GM12878 (cell line): ENCODE measurements at regions not wholly inside any gene's neighbourhood (a gene's known extent, or its start where the extent isn't known, plus 50 kb on each side); places are given as distances from the start of the nearest gene placed in this dataset.

Source experiments
- ATAC-seq: fragments of 200-7000 bp; cut with Tn5 transposase; 3 replicates; pipeline ENCODE4 v1.9.1; 2020; ENCODE audit warnings: mild to moderate bottlenecking, moderate library complexity
- BruUV-seq: library from RNA; stranded (reverse); fragments of 400-500 nt; replicated peaks from 2 replicates; lab custom pipeline; 2021; lab: Mats Ljungman, UMichigan
- CTCF ChIA-PET: fragments of 300-600 bp; sonication (Branson Sonifier 250); formaldehyde crosslinking; extraction: SDS; loops from one replicate; lab custom pipeline; 2021; ENCODE audit warnings: inconsistent platforms; lab: Yijun Ruan, JAX
- POLR2A ChIA-PET: fragments of 350-600 bp; formaldehyde crosslinking; extraction: SDS; loops from one replicate; lab custom pipeline; 2021; ENCODE audit warnings: inconsistent platforms; lab: Charles Lee
- RAD21 ChIA-PET: fragments of 300-600 bp; sonication (Branson Sonifier 250); formaldehyde crosslinking; loops from one replicate; lab custom pipeline; 2023; ENCODE audit warnings: antibody characterized with exemption; ENCODE audit not compliant: unreplicated experiment; lab: Charles Lee
- SMC1A ChIA-PET: fragments of 300-600 bp; sonication (Branson Sonifier 250); formaldehyde crosslinking; loops from one replicate; lab custom pipeline; 2023; ENCODE audit not compliant: unreplicated experiment, uncharacterized antibody; lab: Charles Lee
- DNase-seq: peaks from one replicate; pipeline ENCODE4 v3.0.0-alpha.2; 2011; ENCODE audit warnings: low read depth, low spot score
- FAIRE-seq: peaks from 3 replicates; lab custom pipeline; 2011; peaks lifted over from hg19 to GRCh38; lab: Jason Lieb, UNC
- H2AFZ ChIP-seq: 2 replicates; pipeline ENCODE4 v1.6.0; 2011; ENCODE audit warnings: low read depth, low read length, control low read depth; ENCODE audit not compliant: control insufficient read depth
- H3K27ac ChIP-seq: 2 replicates; pipeline ENCODE4 v1.5.1; 2011; ENCODE audit warnings: control low read depth; ENCODE audit not compliant: control insufficient read depth, insufficient read depth
- H3K27me3 ChIP-seq, 2 experiments: replicated peaks in 1 of 2; 2 replicates each; pipeline versions ENCODE4 v1.6.0 to v1.6.1; 2011; ENCODE audit warnings: low read length in 1 of 2; ENCODE audit not compliant: control insufficient read depth in 2 of 2, insufficient read depth in 2 of 2
- H3K36me3 ChIP-seq, 2 experiments: 2 replicates each; pipeline ENCODE4 v1.5.1; 2011; ENCODE audit warnings: low read length in 1 of 2; ENCODE audit not compliant: control insufficient read depth in 2 of 2, insufficient read depth in 2 of 2
- H3K4me1 ChIP-seq: 2 replicates; pipeline ENCODE4 v1.6.1; 2011; ENCODE audit warnings: mild to moderate bottlenecking, low read length, moderate library complexity, mixed read lengths; ENCODE audit not compliant: control insufficient read depth, insufficient read depth
- H3K4me2 ChIP-seq: 2 replicates; pipeline ENCODE4 v1.6.0; 2011; ENCODE audit warnings: control low read depth; ENCODE audit not compliant: control insufficient read depth, insufficient read depth
- H3K4me3 ChIP-seq: fragments of 200-600 bp; sonication (generic); 2 replicates; pipeline ENCODE4 v1.5.1; 2016
- H3K79me2 ChIP-seq: 2 replicates; pipeline ENCODE4 v1.6.0; 2011; ENCODE audit warnings: low read length; ENCODE audit not compliant: control insufficient read depth, insufficient read depth
- H3K9ac ChIP-seq: 2 replicates; pipeline ENCODE4 v1.8.0; 2011; ENCODE audit warnings: low read length, control low read depth, mixed read lengths; ENCODE audit not compliant: control insufficient read depth, insufficient read depth
- H3K9me3 ChIP-seq: replicated peaks from 3 replicates; pipeline ENCODE4 v1.5.1; 2011; ENCODE audit warnings: mild to moderate bottlenecking, low read length; ENCODE audit not compliant: control insufficient read depth, insufficient read depth
- H4K20me1 ChIP-seq: 2 replicates; pipeline ENCODE4 v1.6.0; 2011; ENCODE audit not compliant: control insufficient read depth, insufficient read depth
- CBFB ChIP-seq: IDR thresholded peaks from 2 replicates; pipeline ENCODE4 v1.6.1; 2016; ENCODE audit warnings: antibody characterized with exemption, low read depth
- CEBPZ ChIP-seq: fragments of 150-350 bp; IDR thresholded peaks from 2 replicates; pipeline ENCODE4 v1.6.1; 2016; ENCODE audit warnings: low read depth, low read length
- CHD1 ChIP-seq: IDR thresholded peaks from 2 replicates; pipeline ENCODE4 v1.6.1; 2012; ENCODE audit warnings: low read depth, low read length, improper control_type of control experiment
- EP300 ChIP-seq, 2 experiments: fragments of 150-350 bp in 1 of 2; IDR thresholded peaks; 2 replicates each; pipeline ENCODE4 v1.6.1; 2011 to 2012; ENCODE audit warnings: low read depth in 2 of 2, low read length in 2 of 2, borderline replicate concordance in 1 of 2, improper control_type of control experiment in 1 of 2, inconsistent platforms in 1 of 2; ENCODE audit not compliant: control insufficient read depth in 1 of 2
- GATAD2B ChIP-seq: fragments of 450-650 bp; conservative IDR thresholded peaks from 2 replicates; pipeline ENCODE4 v1.6.1; 2017; ENCODE audit warnings: low read depth, mild to moderate bottlenecking, moderate library complexity
- HCFC1 ChIP-seq: fragments of 150-350 bp; IDR thresholded peaks from 2 replicates; pipeline ENCODE4 v1.6.1; 2014; ENCODE audit warnings: low read length
- NR2F1 ChIP-seq: fragments of 450-650 bp; conservative IDR thresholded peaks from 2 replicates; pipeline ENCODE4 v1.6.1; 2017; ENCODE audit warnings: mild to moderate bottlenecking
- PAX5 ChIP-seq: IDR thresholded peaks from 2 replicates; pipeline ENCODE4 v1.6.1; 2011; ENCODE audit warnings: low read depth, low read length, borderline replicate concordance
- PAX8 ChIP-seq: fragments of 450-650 bp; IDR thresholded peaks from 2 replicates; pipeline ENCODE4 v1.6.1; 2017; ENCODE audit warnings: mild to moderate bottlenecking, moderate library complexity
- PML ChIP-seq: IDR thresholded peaks from 2 replicates; pipeline ENCODE4 v1.6.1; 2012; ENCODE audit warnings: low read length, inconsistent platforms
- POLR2AphosphoS2 ChIP-seq: IDR thresholded peaks from 2 replicates; pipeline ENCODE4 v1.6.1; 2011; ENCODE audit warnings: low read depth, mild to moderate bottlenecking, low read length, improper control_type of control experiment, moderate library complexity
- PRDM15 ChIP-seq: fragments of 450-650 bp; formaldehyde crosslinking; IDR thresholded peaks from 2 replicates; pipeline ENCODE4 v1.4.0; 2020; ENCODE audit warnings: mild to moderate bottlenecking, moderate library complexity
- SRF ChIP-seq, 2 experiments: IDR thresholded peaks; 2 replicates each; pipeline ENCODE4 v1.6.1; 2011; ENCODE audit warnings: low read depth in 2 of 2, low read length in 2 of 2, mild to moderate bottlenecking in 1 of 2, moderate library complexity in 1 of 2
- TCF7 ChIP-seq: IDR thresholded peaks from 2 replicates; pipeline ENCODE4 v1.6.1; 2014; ENCODE audit warnings: antibody characterized with exemption, borderline replicate concordance
- ZBTB40 ChIP-seq: fragments of 450-650 bp; IDR thresholded peaks from 2 replicates; pipeline ENCODE4 v1.6.1; 2016; ENCODE audit warnings: mild to moderate bottlenecking, moderate library complexity, borderline replicate concordance
- WGBS: methylation state at CpG from one replicate; pipeline ENCODE4 v1.1.6; 2016; ENCODE audit warnings: low lambda C conversion rate; ENCODE audit not compliant: insufficient replicate concordance, insufficient coverage; ENCODE audit errors: missing lambda C conversion rate; 5-methylcytosine and 5-hydroxymethylcytosine counted together
- in situ Hi-C: fragments of 300-500 bp; cut with MboI; formaldehyde crosslinking; loops from 9 replicates; pipeline ENCODE4 v1.14.3; 2018; ENCODE audit warnings: mixed read lengths
- intact Hi-C: fragments of 100-400 bp; cut with micrococcal nuclease; formaldehyde crosslinking; loops from one replicate; pipeline ENCODE4 v1.14.2; 2022; ENCODE audit not compliant: unreplicated experiment

GRCh38 chr17:6901086-6901485 is 69.6 kb upstream of the TEKT1 start:
- RAD21 ChIA-PET: no interaction called here
- TSS peak; percentile 41 for BruUV-seq
- TF ChIP-seq PRDM15 (CRISPR knock-in tag) (no peak), GATAD2B (no peak), PML (no peak), TCF7 (no peak), CBFB (no peak), HCFC1 (no peak), ZBTB40 (no peak), POLR2AphosphoS2 (no peak), PAX8 (no peak), CHD1 (no peak), PAX5 (no peak), SRF (IDR thresholded peaks at IDR 0.05; ENCODE audit: low read depth in 2 of 2, low read length in 2 of 2) (no peak), EP300 (IDR thresholded peaks at IDR 0.05; ENCODE audit: borderline replicate concordance in 1 of 2, control insufficient read depth in 1 of 2, low read depth in 2 of 2, low read length in 2 of 2) (no peak), CEBPZ (no peak), NR2F1 (no peak)

More at GRCh38 chr17:6901086-6901485, 69.6 kb upstream of the TEKT1 start:
- no peak overlapping the region for H3K4me3 ChIP-seq
- no peaks in the 10 kb centered on the region for H3K27me3 ChIP-seq
- CTCF ChIA-PET: no interaction called here
- no peak overlapping the region for H3K4me2 ChIP-seq
- no peak overlapping the region for H3K27ac ChIP-seq
- no peak for ATAC-seq
- 0% methylated on average over 3 of the region's 3 CpGs for WGBS
- DNase-seq: no peak
- H3K9ac ChIP-seq: no peak overlapping the region
- intact Hi-C loops: no loop called here
- H4K20me1 ChIP-seq: no peaks in the 10 kb centered on the region
- peaks cover 0 to 4% of the 10 kb centered on the region in 2 experiments; a peak in 2 of 4 replicates for H3K36me3 ChIP-seq
- POLR2A ChIA-PET: no interaction called here
- no peak overlapping the region for H2AFZ ChIP-seq
- H3K79me2 ChIP-seq: no peaks in the 10 kb centered on the region
- H3K9me3 ChIP-seq: no peaks in the 10 kb centered on the region
- H3K4me1 ChIP-seq: no peaks in the 10 kb centered on the region
- SMC1A ChIA-PET: no interaction called here
- FAIRE-seq: no peak
- in situ Hi-C loops: no loop called here
